ENCODE measurements at regions not wholly inside any gene's neighbourhood (a gene's known extent, or its start where the extent isn't known, plus 50 kb on each side); places are given as distances from the start of the nearest gene placed in this dataset.

DNA sequence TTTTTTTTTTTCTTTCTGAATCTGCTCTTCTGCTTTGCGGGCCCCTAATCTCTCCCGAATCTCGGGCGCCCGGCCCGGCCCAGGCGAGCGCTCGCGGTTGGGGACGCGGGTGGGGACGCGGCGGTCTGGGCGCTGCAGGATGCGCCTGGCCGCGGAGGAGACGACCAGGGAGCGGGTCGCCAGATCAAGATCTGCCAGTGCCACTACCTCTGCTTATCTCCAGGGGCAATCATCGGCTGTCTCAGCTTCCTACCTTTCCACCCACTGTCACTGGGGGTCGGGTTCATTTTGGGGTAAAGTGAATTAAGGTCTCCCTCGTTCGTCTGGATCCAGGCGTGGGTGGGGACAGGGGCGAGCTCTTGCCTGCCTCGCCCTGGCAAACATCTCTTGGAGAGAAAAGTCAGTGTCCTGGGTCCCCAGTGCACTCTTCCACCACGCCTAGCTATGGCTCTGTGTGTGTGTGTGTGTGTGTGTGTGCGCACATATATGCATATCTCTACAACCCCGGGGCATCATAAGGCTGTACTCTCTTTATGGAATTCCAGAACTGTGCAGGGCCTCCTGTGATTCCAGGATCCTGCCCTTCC, 422.3 kb downstream of the VRK1 start:
- peak overlapping the region in 1 of 2 donors; percentile 77 for H3K27ac Mint-ChIP-seq
- peaks cover 13 to 16% of the 10 kb centered on the region in 2 donors for H3K4me1 Mint-ChIP-seq

DNA sequence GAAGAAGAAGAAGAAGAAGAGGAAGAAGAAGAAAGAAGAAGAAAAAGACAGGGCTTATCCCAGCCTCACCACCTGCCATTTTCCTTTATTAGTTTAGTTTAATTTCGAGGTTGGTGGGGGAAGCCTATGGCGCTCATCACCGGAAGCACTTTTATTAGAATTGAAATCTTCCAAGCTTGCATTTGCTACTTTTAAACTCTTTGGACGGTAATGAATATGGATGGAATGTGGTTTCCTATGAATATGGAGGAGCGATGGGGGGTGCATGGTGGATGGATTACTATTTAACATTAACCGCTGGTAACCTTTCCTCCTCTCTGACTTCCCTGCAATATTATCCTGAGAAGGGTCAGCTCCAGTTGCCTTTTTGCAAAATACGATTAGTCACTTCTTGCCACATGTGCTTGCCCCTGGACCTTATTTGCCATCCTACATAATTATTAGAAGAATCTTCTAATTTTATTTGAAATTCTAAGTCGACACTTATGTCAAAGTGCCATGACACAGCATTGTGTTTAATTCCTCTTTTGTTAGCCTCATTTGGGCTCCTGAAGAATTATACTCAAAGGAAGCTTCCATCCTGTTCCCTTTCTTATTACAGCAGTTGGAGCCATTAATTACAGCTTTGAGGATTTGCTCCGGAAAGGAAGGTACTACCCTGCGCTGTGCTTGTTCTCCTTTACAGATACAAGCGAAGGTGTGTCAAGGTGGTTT, 424.5 kb downstream of the VRK1 start:
- TF ChIP-seq CTCF (IDR thresholded peaks at IDR 0.05) = no peak
- intact Hi-C loops (cut with micrococcal nuclease) = no loop called here

More for the DNA sequence above, 422.3 kb downstream of the VRK1 start:
- H3K4me3 Mint-ChIP-seq = peak overlapping the region; percentile 92
- ATAC-seq = peak; percentile 30 to 53 (median 31)
- peaks cover 17% of the 10 kb centered on the region for H3K4me1 ChIP-seq (ENCODE audit: control insufficient read depth, insufficient read depth, low read length)
- peaks cover 22 to 23% of the 10 kb centered on the region in 2 donors for H3K27me3 Mint-ChIP-seq (ENCODE audit: low read depth in 2 of 2)
- peak overlapping the region; percentile 36 for H3K4me3 ChIP-seq (ENCODE audit: low read length)
- H3K9me3 ChIP-seq (ENCODE audit: control insufficient read depth, insufficient read depth, low read length) = no peaks in the 10 kb centered on the region
- H3K27me3 ChIP-seq (ENCODE audit: control insufficient read depth, insufficient read depth, low read length) = peaks cover 4% of the 10 kb centered on the region
- intact Hi-C loops (cut with micrococcal nuclease) = no loop called here
- no peaks in the 10 kb centered on the region for H3K36me3 ChIP-seq (ENCODE audit: control insufficient read depth, insufficient read depth, low read length)
- DNase-seq = peak in 1 of 2 donors; percentile 37
- H3K9me3 Mint-ChIP-seq = no peaks in the 10 kb centered on the region
- WGBS (ENCODE audit: insufficient coverage) = 11% methylated on average over 31 of the region's 32 CpGs
- no peak for TF ChIP-seq CTCF (IDR thresholded peaks at IDR 0.05)
- H3K27ac ChIP-seq (ENCODE audit: low read length) = no peak overlapping the region
- no peaks in the 10 kb centered on the region for H3K36me3 Mint-ChIP-seq

DNA sequence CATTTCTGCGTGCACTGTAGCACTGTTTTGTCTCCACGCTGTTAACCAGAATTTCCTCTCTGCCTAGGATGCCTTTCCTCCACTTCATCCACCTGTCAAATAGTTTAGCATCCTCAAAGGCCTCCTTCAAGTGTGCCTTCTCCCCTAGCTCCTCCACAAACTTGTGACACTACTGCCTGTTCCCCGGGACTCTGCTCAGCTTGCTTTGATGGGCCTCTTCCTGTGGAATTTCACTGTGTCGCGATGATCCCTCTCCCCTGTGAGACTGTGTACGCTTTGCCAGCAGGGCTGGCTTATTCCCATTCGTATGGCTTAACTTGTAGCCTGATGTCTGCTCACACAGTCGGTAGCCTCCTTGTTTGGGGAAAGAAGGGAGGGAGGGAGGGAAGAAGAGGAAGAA, 426.8 kb downstream of the VRK1 start:
- H3K4me3 Mint-ChIP-seq = no peak overlapping the region
- Histone ChIP-seq H3K27ac (ENCODE audit: low read length) (no peak overlapping the region), H3K4me3 (ENCODE audit: low read length) (no peak overlapping the region), H3K36me3 (ENCODE audit: control insufficient read depth, insufficient read depth, low read length) (no peaks in the 10 kb centered on the region), H3K4me1 (ENCODE audit: control insufficient read depth, insufficient read depth, low read length) (peaks cover 9% of the 10 kb centered on the region), H3K9me3 (ENCODE audit: control insufficient read depth, insufficient read depth, low read length) (no peaks in the 10 kb centered on the region), H3K27me3 (ENCODE audit: control insufficient read depth, insufficient read depth, low read length) (peaks cover 4% of the 10 kb centered on the region)
- intact Hi-C loops (cut with micrococcal nuclease) = no loop called here
- 50% methylated on average over 8 of the region's 8 CpGs for WGBS (ENCODE audit: insufficient coverage)
- H3K36me3 Mint-ChIP-seq = no peaks in the 10 kb centered on the region
- no peak overlapping the region for H3K27ac Mint-ChIP-seq
- H3K27me3 Mint-ChIP-seq (ENCODE audit: low read depth in 2 of 2) = peaks cover 25 to 29% of the 10 kb centered on the region in 2 donors
- H3K4me1 Mint-ChIP-seq = peaks cover 13% of the 10 kb centered on the region in 2 donors
- DNase-seq (no peak), ATAC-seq (no peak)
- H3K9me3 Mint-ChIP-seq = no peaks in the 10 kb centered on the region
- TF ChIP-seq CTCF (IDR thresholded peaks at IDR 0.05) = no peak

More for the DNA sequence above, 424.5 kb downstream of the VRK1 start:
- H3K27ac ChIP-seq (ENCODE audit: low read length) = no peak overlapping the region
- no peaks in the 10 kb centered on the region for H3K36me3 Mint-ChIP-seq
- peaks cover 4% of the 10 kb centered on the region for H3K27me3 ChIP-seq (ENCODE audit: control insufficient read depth, insufficient read depth, low read length)
- H3K4me3 Mint-ChIP-seq = no peak overlapping the region
- no peaks in the 10 kb centered on the region for H3K36me3 ChIP-seq (ENCODE audit: control insufficient read depth, insufficient read depth, low read length)
- no peaks in the 10 kb centered on the region for H3K9me3 Mint-ChIP-seq
- H3K27ac Mint-ChIP-seq = no peak overlapping the region
- peaks cover 13 to 16% of the 10 kb centered on the region in 2 donors for H3K4me1 Mint-ChIP-seq
- H3K4me3 ChIP-seq (ENCODE audit: low read length) = no peak overlapping the region
- H3K27me3 Mint-ChIP-seq (ENCODE audit: low read depth in 2 of 2) = peaks cover 22 to 25% of the 10 kb centered on the region in 2 donors
- no peaks in the 10 kb centered on the region for H3K9me3 ChIP-seq (ENCODE audit: control insufficient read depth, insufficient read depth, low read length)
- DNase-seq (no peak), ATAC-seq (no peak)
- 71% methylated on average over 11 of the region's 11 CpGs for WGBS (ENCODE audit: insufficient coverage)
- peaks cover 17% of the 10 kb centered on the region for H3K4me1 ChIP-seq (ENCODE audit: control insufficient read depth, insufficient read depth, low read length)
